Body of pancreas (tissue), 4 donors: ENCODE measurements at regions not wholly inside any gene's neighbourhood (a gene's known extent, or its start where the extent isn't known, plus 50 kb on each side); places are given as distances from the start of the nearest gene placed in this dataset.

Source experiments
- POLR2A ChIP-seq, 3 donors: fragments of 450-650 bp; IDR thresholded peaks; one replicate each; pipeline ENCODE4 v1.6.1; 2016; ENCODE audit warnings: antibody characterized with exemption in 3 of 3, mild to moderate bottlenecking in 2 of 3
- TF ChIP-seq, protein P1 (sequence below), 7 experiments: fragments of 450-650 bp in 4 of 7; fragments of 200-600 bp in 3 of 7; sonication (generic) in 3 of 7; IDR thresholded peaks; one replicate each; pipeline ENCODE4 v1.5.1; 2016 to 2019; ENCODE audit warnings: antibody characterized with exemption in 7 of 7

DNA sequence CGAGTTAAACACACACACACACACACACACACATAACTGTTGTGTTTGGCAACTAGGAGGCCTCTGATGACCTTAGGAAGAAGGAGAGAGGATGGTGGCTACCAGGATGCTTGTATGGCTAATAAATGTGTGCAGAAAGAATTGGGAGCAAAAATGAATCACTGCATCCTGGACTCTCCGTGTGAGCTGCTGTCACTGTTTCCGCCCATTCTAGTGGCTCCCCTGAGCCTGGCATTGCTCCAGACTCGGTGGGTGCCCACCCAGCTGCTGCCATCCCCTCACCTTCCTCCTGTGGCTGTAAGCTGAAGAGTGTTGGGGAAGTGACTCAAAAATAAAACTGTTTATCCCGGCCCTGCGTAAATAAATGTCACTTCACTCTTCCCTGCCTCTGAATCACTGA lies 149.5 kb upstream of the MINDY3 start:
- TF ChIP-seq, protein P1, sequence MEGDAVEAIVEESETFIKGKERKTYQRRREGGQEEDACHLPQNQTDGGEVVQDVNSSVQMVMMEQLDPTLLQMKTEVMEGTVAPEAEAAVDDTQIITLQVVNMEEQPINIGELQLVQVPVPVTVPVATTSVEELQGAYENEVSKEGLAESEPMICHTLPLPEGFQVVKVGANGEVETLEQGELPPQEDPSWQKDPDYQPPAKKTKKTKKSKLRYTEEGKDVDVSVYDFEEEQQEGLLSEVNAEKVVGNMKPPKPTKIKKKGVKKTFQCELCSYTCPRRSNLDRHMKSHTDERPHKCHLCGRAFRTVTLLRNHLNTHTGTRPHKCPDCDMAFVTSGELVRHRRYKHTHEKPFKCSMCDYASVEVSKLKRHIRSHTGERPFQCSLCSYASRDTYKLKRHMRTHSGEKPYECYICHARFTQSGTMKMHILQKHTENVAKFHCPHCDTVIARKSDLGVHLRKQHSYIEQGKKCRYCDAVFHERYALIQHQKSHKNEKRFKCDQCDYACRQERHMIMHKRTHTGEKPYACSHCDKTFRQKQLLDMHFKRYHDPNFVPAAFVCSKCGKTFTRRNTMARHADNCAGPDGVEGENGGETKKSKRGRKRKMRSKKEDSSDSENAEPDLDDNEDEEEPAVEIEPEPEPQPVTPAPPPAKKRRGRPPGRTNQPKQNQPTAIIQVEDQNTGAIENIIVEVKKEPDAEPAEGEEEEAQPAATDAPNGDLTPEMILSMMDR (IDR thresholded peaks at IDR 0.05) = no peak
- no peak for TF ChIP-seq POLR2A (IDR thresholded peaks at IDR 0.05)
